Calu3 (cell line): ENCODE measurements at regions not wholly inside any gene's neighbourhood (a gene's known extent, or its start where the extent isn't known, plus 50 kb on each side); places are given as distances from the start of the nearest gene placed in this dataset.

Experiments used
- BruUV-seq: library from RNA; stranded (reverse); fragments of 400-500 nt; replicated peaks from 2 replicates; lab custom pipeline; 2021; lab: Mats Ljungman, UMichigan
- CTCF ChIA-PET: fragments of 300-600 bp; sonication (Branson Sonifier 250); formaldehyde crosslinking; loops from one replicate; lab custom pipeline; 2022; ENCODE audit warnings: antibody characterized with exemption; lab: Charles Lee
- DNase-seq: peaks from one replicate; pipeline ENCODE4 v3.0.0; 2022
- H3K27ac Mint-ChIP-seq: one replicate; pipeline ENCODE4 v1.8.0; 2022; ENCODE audit warnings: mixed read lengths; ENCODE audit not compliant: unreplicated experiment
- H3K27me3 Mint-ChIP-seq: one replicate; pipeline ENCODE4 v1.8.0; 2022; ENCODE audit warnings: mixed read lengths; ENCODE audit not compliant: unreplicated experiment
- H3K36me3 Mint-ChIP-seq: one replicate; pipeline ENCODE4 v1.8.0; 2022; ENCODE audit warnings: mild to moderate bottlenecking, moderate library complexity, mixed read lengths; ENCODE audit not compliant: insufficient read depth, unreplicated experiment
- H3K4me1 Mint-ChIP-seq: one replicate; pipeline ENCODE4 v1.8.0; 2022; ENCODE audit warnings: mild to moderate bottlenecking, low read depth, mixed read lengths; ENCODE audit not compliant: unreplicated experiment
- H3K4me3 Mint-ChIP-seq: one replicate; pipeline ENCODE4 v1.8.0; 2022; ENCODE audit warnings: mild to moderate bottlenecking, low read depth, moderate library complexity, mixed read lengths; ENCODE audit not compliant: unreplicated experiment
- H3K9me3 Mint-ChIP-seq: one replicate; pipeline ENCODE4 v1.8.0; 2022; ENCODE audit warnings: low read depth, mixed read lengths; ENCODE audit not compliant: unreplicated experiment
- intact Hi-C: fragments of 100-400 bp; cut with micrococcal nuclease; formaldehyde crosslinking; loops from one replicate; pipeline ENCODE4 v1.10.0; 2022; ENCODE audit not compliant: unreplicated experiment
- TF ChIP-seq, protein P1 (sequence below): fragments of 200-600 bp; IDR thresholded peaks from one replicate; pipeline ENCODE4 v1.8.0; 2022; ENCODE audit warnings: antibody characterized with exemption; ENCODE audit not compliant: unreplicated experiment

DNA sequence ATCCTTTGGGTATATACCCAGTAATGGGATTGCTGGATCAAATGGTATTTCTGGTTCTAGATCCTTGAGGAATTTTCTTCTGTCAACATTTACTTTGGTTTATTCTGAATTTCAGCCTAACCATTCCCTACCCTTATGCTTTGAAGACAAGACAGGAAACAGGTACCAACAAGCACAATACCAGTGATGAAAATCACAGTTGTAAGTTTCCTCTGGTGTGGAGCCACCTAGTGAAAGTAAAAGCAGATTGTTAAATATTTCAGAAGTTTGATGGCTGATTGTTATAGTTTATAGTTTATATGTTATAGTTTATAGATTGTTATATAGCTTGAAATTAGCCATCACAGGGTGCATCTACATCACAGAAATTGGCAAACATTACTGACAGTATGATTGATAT, 104.5 kb upstream of the AGA start:
- H3K9me3 Mint-ChIP-seq, result peaks cover 3% of the 10 kb centered on the region
- no TSS peak for BruUV-seq
- H3K4me3 Mint-ChIP-seq, result no peak overlapping the region
- no peak overlapping the region for H3K27ac Mint-ChIP-seq
- DNase-seq, result no peak
- H3K27me3 Mint-ChIP-seq, result no peaks in the 10 kb centered on the region
- H3K4me1 Mint-ChIP-seq, result no peaks in the 10 kb centered on the region
- CTCF ChIA-PET, result no interaction called here
- intact Hi-C loops, result loop anchor here (1.0 to 10.0 kb wide), 4 partner anchors 106 to 1172 kb away; no protein-coding TSS in a partner anchor
- H3K36me3 Mint-ChIP-seq, result no peaks in the 10 kb centered on the region
- TF ChIP-seq, protein P1, sequence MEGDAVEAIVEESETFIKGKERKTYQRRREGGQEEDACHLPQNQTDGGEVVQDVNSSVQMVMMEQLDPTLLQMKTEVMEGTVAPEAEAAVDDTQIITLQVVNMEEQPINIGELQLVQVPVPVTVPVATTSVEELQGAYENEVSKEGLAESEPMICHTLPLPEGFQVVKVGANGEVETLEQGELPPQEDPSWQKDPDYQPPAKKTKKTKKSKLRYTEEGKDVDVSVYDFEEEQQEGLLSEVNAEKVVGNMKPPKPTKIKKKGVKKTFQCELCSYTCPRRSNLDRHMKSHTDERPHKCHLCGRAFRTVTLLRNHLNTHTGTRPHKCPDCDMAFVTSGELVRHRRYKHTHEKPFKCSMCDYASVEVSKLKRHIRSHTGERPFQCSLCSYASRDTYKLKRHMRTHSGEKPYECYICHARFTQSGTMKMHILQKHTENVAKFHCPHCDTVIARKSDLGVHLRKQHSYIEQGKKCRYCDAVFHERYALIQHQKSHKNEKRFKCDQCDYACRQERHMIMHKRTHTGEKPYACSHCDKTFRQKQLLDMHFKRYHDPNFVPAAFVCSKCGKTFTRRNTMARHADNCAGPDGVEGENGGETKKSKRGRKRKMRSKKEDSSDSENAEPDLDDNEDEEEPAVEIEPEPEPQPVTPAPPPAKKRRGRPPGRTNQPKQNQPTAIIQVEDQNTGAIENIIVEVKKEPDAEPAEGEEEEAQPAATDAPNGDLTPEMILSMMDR, result no peak

DNA sequence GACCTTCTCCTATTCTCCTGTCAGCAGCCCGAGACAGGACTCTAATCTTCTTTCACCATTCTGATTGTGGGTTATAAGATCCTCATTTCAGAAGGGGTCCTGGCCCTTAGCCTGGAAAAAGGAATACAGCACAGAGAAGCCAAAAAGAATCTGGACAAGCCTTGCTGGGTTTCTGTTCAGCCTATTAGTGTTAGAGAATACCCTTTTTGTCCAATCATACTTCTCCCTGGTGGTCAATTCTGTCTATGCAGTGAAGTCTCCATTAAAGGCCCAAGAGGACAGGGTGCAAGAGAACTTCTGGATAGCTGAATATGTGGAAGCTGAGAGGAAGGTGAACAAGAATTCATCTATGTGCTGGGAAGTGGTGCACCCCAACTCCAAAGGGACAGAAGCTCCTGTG, 105.7 kb upstream of the AGA start:
- H3K9me3 Mint-ChIP-seq, result no peaks in the 10 kb centered on the region

DNA sequence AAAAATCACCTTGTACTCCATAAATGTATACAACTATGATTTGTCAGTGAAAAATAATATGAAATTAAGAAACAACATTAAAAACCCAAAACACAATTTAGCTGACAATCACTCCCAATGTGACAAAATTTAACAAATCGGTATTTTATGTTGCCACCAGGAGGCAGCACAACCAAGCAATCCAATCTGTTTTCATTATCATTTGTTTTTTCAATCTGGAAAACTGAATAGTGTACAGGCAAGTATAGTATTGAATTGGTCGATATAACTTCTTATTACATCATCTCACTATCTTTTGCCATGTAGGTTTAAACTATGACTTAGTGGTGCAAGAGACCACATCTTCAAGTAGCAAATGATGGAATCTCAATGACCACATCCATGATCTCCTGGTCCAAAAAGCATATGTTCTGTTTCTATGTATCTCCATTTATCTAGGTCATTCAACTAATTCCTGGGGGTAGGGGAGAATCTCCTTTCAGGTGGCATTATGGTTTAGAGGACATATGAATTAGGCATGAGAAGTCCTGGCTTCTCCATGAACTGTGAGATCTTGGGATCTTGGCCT, 112.9 kb upstream of the AGA start:
- intact Hi-C loops, result loop anchor here (5.0 kb wide), 1 partner anchor 1752 kb away; no protein-coding TSS in a partner anchor
- TF ChIP-seq, protein P1, result peak; percentile 34
- no TSS peak for BruUV-seq
- DNase-seq, result peak; percentile 35
- no peak overlapping the region for H3K27ac Mint-ChIP-seq
- H3K4me3 Mint-ChIP-seq, result no peak overlapping the region
- no peaks in the 10 kb centered on the region for H3K36me3 Mint-ChIP-seq
- H3K4me1 Mint-ChIP-seq, result no peaks in the 10 kb centered on the region
- CTCF ChIA-PET, result no interaction called here
- H3K27me3 Mint-ChIP-seq, result no peaks in the 10 kb centered on the region
- H3K9me3 Mint-ChIP-seq, result no peaks in the 10 kb centered on the region

More for the DNA sequence above, 105.7 kb upstream of the AGA start:
- no peak overlapping the region for H3K4me3 Mint-ChIP-seq
- no peaks in the 10 kb centered on the region for H3K4me1 Mint-ChIP-seq
- no peak overlapping the region for H3K27ac Mint-ChIP-seq
- no peak for DNase-seq
- BruUV-seq, result no TSS peak
- no peaks in the 10 kb centered on the region for H3K36me3 Mint-ChIP-seq
- no peaks in the 10 kb centered on the region for H3K27me3 Mint-ChIP-seq
- CTCF ChIA-PET, result no interaction called here
- intact Hi-C loops, result loop anchor here (1.0 to 10.0 kb wide), 4 partner anchors 107 to 1173 kb away; no protein-coding TSS in a partner anchor
- TF ChIP-seq, protein P1, result no peak

DNA sequence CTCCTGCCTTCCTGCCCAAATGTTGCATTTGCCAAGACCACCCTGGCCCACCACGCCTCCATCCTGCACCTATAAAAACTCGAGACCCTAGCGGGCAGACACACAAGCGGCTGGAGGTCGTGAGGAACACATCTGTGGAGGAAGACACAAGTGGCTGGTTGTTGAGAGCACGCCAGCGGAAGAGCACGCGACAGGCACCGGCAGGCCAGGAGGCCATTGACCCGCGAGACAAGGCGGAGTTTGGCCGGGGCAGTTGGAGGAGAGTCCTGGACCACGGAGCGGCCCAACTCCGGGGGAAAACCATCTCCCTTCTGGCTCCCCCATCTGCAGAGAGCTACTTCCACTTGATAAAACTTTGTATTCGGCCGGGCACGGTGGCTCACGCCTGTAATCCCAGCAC, 115.2 kb upstream of the AGA start:
- BruUV-seq, result no TSS peak
- CTCF ChIA-PET, result no interaction called here
- intact Hi-C loops, result loop anchor here (5.0 kb wide), 1 partner anchor 1750 kb away; no protein-coding TSS in a partner anchor
- Mint-ChIP-seq H3K36me3 (no peaks in the 10 kb centered on the region), H3K27me3 (no peaks in the 10 kb centered on the region), H3K9me3 (no peaks in the 10 kb centered on the region), H3K4me1 (no peaks in the 10 kb centered on the region), H3K4me3 (no peak overlapping the region), H3K27ac (no peak overlapping the region)
- no peak for DNase-seq
- TF ChIP-seq, protein P1, result no peak
